A549 (cell line): ENCODE measurements at regions not wholly inside any gene's neighbourhood (a gene's known extent, or its start where the extent isn't known, plus 50 kb on each side); places are given as distances from the start of the nearest gene placed in this dataset.

ENCODE experiments used
- ATAC-seq, 2 experiments: fragments of 200-7000 bp in 1 of 2; fragments of >200 bp in 1 of 2; cut with Nextera tagmentation in 1 of 2; cut with Tn5 transposase in 1 of 2; 3 replicates each; pipeline versions ENCODE4 v1.8.0 to v1.9.1; 2018 to 2020; ENCODE audit warnings: mild to moderate bottlenecking in 1 of 2, moderate library complexity in 1 of 2
- CTCF ChIA-PET: fragments of 300-600 bp; sonication (Branson Sonifier 250); formaldehyde crosslinking; extraction: SDS; loops from one replicate; lab custom pipeline; 2021; ENCODE audit warnings: antibody characterized with exemption, inconsistent platforms; lab: Yijun Ruan, JAX
- POLR2A ChIA-PET: fragments of 350-600 bp; formaldehyde crosslinking; extraction: SDS; loops from one replicate; lab custom pipeline; 2021; ENCODE audit warnings: antibody characterized with exemption, inconsistent platforms; lab: Yijun Ruan, JAX
- DNase-seq, 2 experiments: peaks; one replicate each; pipeline versions ENCODE4 v3.0.0 to v3.0.0-alpha.2; 2011 to 2016; ENCODE audit warnings: low read depth in 1 of 2, low spot score in 1 of 2
- FAIRE-seq: peaks from 2 replicates; lab custom pipeline; 2011; peaks lifted over from hg19 to GRCh38; lab: Jason Lieb, UNC
- H3K27ac ChIP-seq, 2 experiments: fragments of >200 bp; sonication (Bioruptor Twin); formaldehyde crosslinking; 3 replicates each; pipeline ENCODE4 v1.5.1; 2016 to 2017
- H3K4me1 ChIP-seq: fragments of >200 bp; sonication (Bioruptor Twin); formaldehyde crosslinking; 3 replicates; pipeline ENCODE4 v1.6.1; 2016
- H3K4me2 ChIP-seq: fragments of >200 bp; sonication (Bioruptor Twin); formaldehyde crosslinking; 3 replicates; pipeline ENCODE4 v1.6.1; 2016
- H3K4me3 ChIP-seq: fragments of >200 bp; sonication (Bioruptor Twin); formaldehyde crosslinking; 3 replicates; pipeline ENCODE4 v1.5.1; 2016
- H3K9me3 ChIP-seq: fragments of >200 bp; sonication (Bioruptor Twin); formaldehyde crosslinking; 3 replicates; pipeline ENCODE4 v1.6.1; 2016
- BCL3 ChIP-seq: fragments of >200 bp; sonication (Bioruptor Twin); formaldehyde crosslinking; IDR thresholded peaks from 3 replicates; pipeline ENCODE4 v1.6.1; 2016
- CBX2 ChIP-seq: fragments of 200-600 bp; sonication (generic); IDR thresholded peaks from 2 replicates; pipeline ENCODE4 v1.6.1; 2016; ENCODE audit warnings: low read depth, mild to moderate bottlenecking, borderline replicate concordance
- CHD4 ChIP-seq: fragments of 200-600 bp; sonication (generic); IDR thresholded peaks from 2 replicates; pipeline ENCODE4 v1.6.1; 2016; ENCODE audit warnings: antibody characterized with exemption, mild to moderate bottlenecking, borderline replicate concordance
- EP300 ChIP-seq, 2 experiments: fragments of >200 bp; sonication (Bioruptor Twin); formaldehyde crosslinking; IDR thresholded peaks; 2 replicates in 1 of 2; 3 replicates in 1 of 2; pipeline ENCODE4 v1.6.1; 2016 to 2017
- ESRRA ChIP-seq: fragments of 150-350 bp; IDR thresholded peaks from 2 replicates; pipeline ENCODE4 v1.6.1; 2014; ENCODE audit warnings: mild to moderate bottlenecking, low read length, borderline replicate concordance
- FOSB ChIP-seq: fragments of 250-450 bp; sonication (Bioruptor Pico); IDR thresholded peaks from 2 replicates; pipeline ENCODE4 v1.5.0; 2020; ENCODE audit warnings: mild to moderate bottlenecking, moderate library complexity
- FOSL2 ChIP-seq, 2 experiments: fragments of 450-650 bp in 1 of 2; fragments of >200 bp in 1 of 2; sonication (Bioruptor Twin) in 1 of 2; formaldehyde crosslinking; IDR thresholded peaks; 2 replicates each; pipeline versions ENCODE4 v1.5.0 to v1.6.1; 2016 to 2020; ENCODE audit warnings: mild to moderate bottlenecking in 1 of 2, moderate library complexity in 1 of 2
- FOXS1 ChIP-seq: fragments of 250-450 bp; sonication (Bioruptor Pico); IDR thresholded peaks from 2 replicates; pipeline ENCODE4 v1.5.0; 2020; ENCODE audit warnings: mild to moderate bottlenecking, moderate library complexity
- GATA3 ChIP-seq: IDR thresholded peaks from 2 replicates; pipeline ENCODE4 v1.6.1; 2012; ENCODE audit warnings: borderline replicate concordance
- HDAC2 ChIP-seq: fragments of 200-600 bp; sonication (generic); IDR thresholded peaks from 2 replicates; pipeline ENCODE4 v1.6.1; 2016
- HES2 ChIP-seq: fragments of >200 bp; sonication (Bioruptor Twin); formaldehyde crosslinking; IDR thresholded peaks from 2 replicates; pipeline ENCODE4 v1.6.1; 2016
- HMGXB4 ChIP-seq: fragments of 250-450 bp; sonication (Bioruptor Pico); IDR thresholded peaks from 2 replicates; pipeline ENCODE4 v1.5.0; 2021; ENCODE audit warnings: mild to moderate bottlenecking, moderate library complexity, borderline replicate concordance
- HOXB13 ChIP-seq: fragments of 250-450 bp; sonication (Bioruptor Pico); IDR thresholded peaks from 2 replicates; pipeline ENCODE4 v1.5.0; 2020; ENCODE audit warnings: low read depth, mild to moderate bottlenecking, moderate library complexity
- JUN ChIP-seq, 2 experiments: fragments of >200 bp; sonication (Bioruptor Twin); formaldehyde crosslinking; IDR thresholded peaks; 2 replicates in 1 of 2; 3 replicates in 1 of 2; pipeline ENCODE4 v1.6.1; 2016 to 2017
- JUNB ChIP-seq: fragments of >200 bp; sonication (Bioruptor Twin); formaldehyde crosslinking; IDR thresholded peaks from 2 replicates; pipeline ENCODE4 v1.6.1; 2016
- MAZ ChIP-seq: fragments of 150-350 bp; IDR thresholded peaks from 2 replicates; pipeline ENCODE4 v1.6.1; 2014; ENCODE audit warnings: antibody characterized with exemption, low read depth, low read length, borderline replicate concordance
- NFE2L2 ChIP-seq: fragments of 150-350 bp; conservative IDR thresholded peaks from 2 replicates; pipeline ENCODE4 v1.6.1; 2014; ENCODE audit warnings: low read length
- NPAS2 ChIP-seq: fragments of 250-450 bp; sonication (Bioruptor Pico); IDR thresholded peaks from 2 replicates; pipeline ENCODE4 v1.8.0; 2022; ENCODE audit warnings: mild to moderate bottlenecking, moderate library complexity, borderline replicate concordance
- POLR2A ChIP-seq: IDR thresholded peaks from 2 replicates; pipeline ENCODE4 v1.6.1; 2012; ENCODE audit warnings: mild to moderate bottlenecking, low read length
- POLR2AphosphoS2 ChIP-seq: conservative IDR thresholded peaks from 2 replicates; pipeline ENCODE4 v1.6.1; 2012; ENCODE audit warnings: low read length, improper control_type of control experiment, inconsistent platforms
- RARB ChIP-seq: fragments of 250-450 bp; sonication (Bioruptor Pico); IDR thresholded peaks from 2 replicates; pipeline ENCODE4 v1.8.0; 2021; ENCODE audit warnings: mild to moderate bottlenecking, moderate library complexity
- RNF2 ChIP-seq: fragments of 200-600 bp; sonication (generic); IDR thresholded peaks from 2 replicates; pipeline ENCODE4 v1.6.1; 2016; ENCODE audit warnings: low read depth, mild to moderate bottlenecking, antibody characterized with exemption, moderate library complexity, borderline replicate concordance
- SREBF2 ChIP-seq: fragments of 450-650 bp; IDR thresholded peaks from 2 replicates; pipeline ENCODE4 v1.6.1; 2014; ENCODE audit warnings: mild to moderate bottlenecking, moderate library complexity
- TP53 ChIP-seq: fragments of 250-450 bp; sonication (Bioruptor Pico); IDR thresholded peaks from 2 replicates; pipeline ENCODE4 v1.5.0; 2021; ENCODE audit warnings: mild to moderate bottlenecking, moderate library complexity
- ZSCAN20 ChIP-seq: fragments of 250-450 bp; sonication (Bioruptor Pico); IDR thresholded peaks from 2 replicates; pipeline ENCODE4 v1.8.0; 2022; ENCODE audit warnings: mild to moderate bottlenecking, moderate library complexity
- WGBS: methylation state at CpG from one replicate; pipeline ENCODE4 v1.1.6; 2017; ENCODE audit errors: missing lambda C conversion rate; 5-methylcytosine and 5-hydroxymethylcytosine counted together

- Histone ChIP-seq H3K27ac (no peak overlapping the region), H3K9me3 (peaks cover 7% of the 10 kb centered on the region; the same call in 1 of the 3 replicates), H3K4me2 (no peak overlapping the region), H3K4me1 (0 out of 3 replicates have a peak, but pooled peaks cover 3% of the 10 kb centered on the region), H3K4me3 (no peak overlapping the region)
- FAIRE-seq (no peak), DNase-seq (no peak), ATAC-seq (no peak)
- ChIA-PET CTCF (interaction anchor here (1.2 to 2.2 kb wide), 2 partner anchors 25 to 467 kb away, joined by 4 to 12 read pairs; no protein-coding TSS in a partner anchor), POLR2A (no interaction called here)
- WGBS: 33% methylated on average over 4 of the region's 4 CpGs
- TF ChIP-seq ESRRA (no peak), HMGXB4 (CRISPR knock-in tag) (no peak), FOSL2 (IDR thresholded peaks at IDR 0.05) (no peak), FOSL2 (CRISPR knock-in tag; IDR thresholded peaks at IDR 0.05) (no peak), NFE2L2 (no peak), EP300 (IDR thresholded peaks at IDR 0.05) (no peak), POLR2A (no peak), GATA3 (no peak)
These were observed 86.7 kb downstream of the RMI2 start for GRCh38 chr16:11431915-11432465.

GRCh38 chr16:11432856-11433395, 87.7 kb downstream of the RMI2 start:
- FAIRE-seq (no peak), DNase-seq (no peak), ATAC-seq (no peak)
- CTCF ChIA-PET: interaction anchor here (0.9 to 2.2 kb wide), 6 partner anchors 26 to 468 kb away, joined by 3 to 12 read pairs (median 4); no protein-coding TSS in a partner anchor
- TF ChIP-seq TP53 (no peak), FOXS1 (CRISPR knock-in tag) (no peak), MAZ (no peak), HES2 (no peak), HMGXB4 (CRISPR knock-in tag) (no peak), HOXB13 (CRISPR knock-in tag) (no peak), SREBF2 (no peak), RARB (no peak), BCL3 (no peak), RNF2 (no peak), CHD4 (no peak), FOSB (CRISPR knock-in tag) (no peak), NPAS2 (CRISPR knock-in tag) (no peak), JUN (IDR thresholded peaks at IDR 0.05) (no peak), ZSCAN20 (no peak), HDAC2 (no peak), JUNB (no peak), CBX2 (no peak), POLR2AphosphoS2 (no peak)
- WGBS: 63% methylated on average over 4 of the region's 4 CpGs
- Histone ChIP-seq H3K27ac (no peak overlapping the region), H3K4me1 (0 out of 3 replicates have a peak, but pooled peaks cover 3% of the 10 kb centered on the region), H3K9me3 (peaks cover 7% of the 10 kb centered on the region; the same call in 1 of the 3 replicates), H3K4me2 (no peak overlapping the region), H3K4me3 (no peak overlapping the region)
- POLR2A ChIA-PET: no interaction called here
